Activated CD4-positive, alpha-beta T cell treated with anti-CD3 and anti-CD28 coated beads, Interleukin-2, amount 50 U/mL, for 4 hours (primary cell): ENCODE measurements at regions not wholly inside any gene's neighbourhood (a gene's known extent, or its start where the extent isn't known, plus 50 kb on each side); places are given as distances from the start of the nearest gene placed in this dataset.
"Not testable (repeated sequence)": the region's sequence is repeated elsewhere in the genome, so short reads cannot be mapped to it uniquely, and the experiment has no call there.

Experiments used
- DNase-seq, 2 experiments: peaks; one replicate each; pipeline ENCODE4 v3.0.0-alpha.2; 2020

GRCh38 chr10:29783201-29783947, 148.6 kb upstream of the SVIL start:
- DNase-seq: no peak

- no peak for DNase-seq
Measured at GRCh38 chr10:29780639-29781038, 145.9 kb upstream of the SVIL start.

GRCh38 chr10:29780096-29780495, 145.3 kb upstream of the SVIL start:
- DNase-seq: no peak

DNA sequence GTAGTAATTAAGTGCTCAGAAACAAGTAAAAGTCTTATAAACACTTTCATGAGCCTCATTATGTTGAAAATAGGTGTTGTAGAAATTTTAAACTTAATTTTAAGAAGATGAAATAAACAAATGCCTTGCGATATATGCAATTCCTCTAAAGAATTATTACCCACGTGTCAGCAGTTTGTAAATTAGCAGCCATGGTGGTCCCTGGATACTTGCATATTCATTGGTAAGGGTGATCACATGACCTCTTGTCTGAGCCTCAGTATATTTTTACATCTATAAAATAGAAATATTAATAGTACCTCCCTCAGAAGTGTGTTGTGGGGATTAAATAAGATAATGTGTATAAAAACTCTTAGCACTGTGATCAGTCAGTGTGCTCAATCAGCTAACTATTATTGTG, 141.5 kb upstream of the SVIL start:
- DNase-seq: no peak

GRCh38 chr10:29774475-29774874, 139.7 kb upstream of the SVIL start:
- DNase-seq: no peak

DNA sequence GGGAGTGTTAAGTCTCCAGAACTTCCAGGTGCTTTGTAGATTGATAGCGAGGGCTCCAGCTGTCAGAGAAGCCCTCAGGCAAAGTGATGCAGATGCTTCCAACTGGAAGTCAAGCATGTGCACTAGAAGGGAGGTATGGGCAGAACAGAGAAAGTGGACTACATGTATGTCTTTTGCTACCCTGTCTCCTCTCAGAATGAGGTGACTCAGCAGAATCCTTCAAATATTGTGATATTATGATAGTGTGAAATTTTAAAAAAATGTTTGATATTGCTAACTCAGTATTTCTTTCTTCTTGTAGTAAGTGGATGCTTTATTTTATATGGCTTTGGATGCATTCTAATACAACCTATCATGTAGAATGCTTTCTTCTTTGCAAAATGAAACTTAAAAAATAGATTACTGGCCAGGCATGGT, 138.9 kb upstream of the SVIL start:
- no peak for DNase-seq

DNA sequence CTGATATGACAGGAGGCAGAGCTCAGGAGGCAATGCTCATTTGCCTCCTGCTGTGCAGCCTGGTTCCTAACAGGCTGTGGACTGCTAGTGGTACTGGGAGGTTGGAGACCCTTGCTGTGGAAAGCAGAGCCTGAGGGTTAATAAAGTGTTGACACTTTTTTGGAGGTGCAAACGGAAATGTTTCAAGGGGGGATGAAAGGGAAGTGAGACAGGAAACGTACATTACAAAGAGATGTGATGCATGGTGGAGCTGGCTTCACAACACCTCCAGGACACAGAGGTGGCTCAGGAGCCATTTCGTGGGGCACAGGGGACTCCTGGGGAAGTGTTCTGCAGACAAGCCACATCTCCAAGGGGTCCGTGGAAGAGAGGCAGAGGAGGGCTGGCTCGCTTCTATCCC, 137.6 kb upstream of the SVIL start:
- DNase-seq: no peak

DNA sequence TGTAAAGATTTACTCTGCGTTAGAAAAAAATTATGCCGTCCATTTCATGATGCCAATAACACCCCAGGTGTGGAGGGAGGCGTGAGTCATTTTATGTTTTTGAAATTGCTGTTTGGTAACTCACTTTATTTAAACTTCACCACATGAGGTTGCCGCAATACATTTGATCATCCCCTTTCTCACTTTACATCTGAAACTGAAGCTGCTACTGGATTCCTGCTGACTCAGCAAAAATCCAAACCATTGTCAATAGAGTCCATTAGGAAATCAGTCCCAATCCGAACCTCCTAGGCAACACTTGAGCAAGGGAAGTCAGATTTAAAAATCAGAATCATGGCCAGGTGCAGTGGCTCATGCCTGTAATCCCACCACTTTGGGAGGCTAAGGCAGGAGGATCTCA, 136.6 kb upstream of the SVIL start:
- DNase-seq: no peak

GRCh38 chr10:29769277-29769676, 134.5 kb upstream of the SVIL start:
- not testable (repeated sequence) for DNase-seq

DNA sequence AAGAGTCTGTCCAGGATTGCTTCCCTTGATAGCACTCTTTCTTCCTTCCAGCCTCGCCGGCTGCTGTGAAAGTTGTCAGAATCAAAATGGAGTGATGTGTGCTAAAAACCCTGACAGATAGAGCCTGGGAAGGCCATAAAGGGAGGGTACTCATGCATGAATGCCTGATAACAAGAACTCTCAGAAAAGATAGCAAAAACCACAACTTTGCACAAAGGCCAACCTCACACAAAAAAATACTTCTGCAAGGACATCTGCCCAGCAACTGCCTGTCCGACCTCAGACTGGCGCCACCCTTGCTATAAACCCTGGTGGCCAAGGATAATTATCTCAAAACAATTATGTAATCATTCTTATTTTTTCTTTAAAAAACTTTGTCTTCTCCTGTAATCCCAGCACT, 133.2 kb upstream of the SVIL start:
- no peak for DNase-seq

GRCh38 chr10:29766753-29767152, 132.0 kb upstream of the SVIL start:
- DNase-seq: no peak

DNA sequence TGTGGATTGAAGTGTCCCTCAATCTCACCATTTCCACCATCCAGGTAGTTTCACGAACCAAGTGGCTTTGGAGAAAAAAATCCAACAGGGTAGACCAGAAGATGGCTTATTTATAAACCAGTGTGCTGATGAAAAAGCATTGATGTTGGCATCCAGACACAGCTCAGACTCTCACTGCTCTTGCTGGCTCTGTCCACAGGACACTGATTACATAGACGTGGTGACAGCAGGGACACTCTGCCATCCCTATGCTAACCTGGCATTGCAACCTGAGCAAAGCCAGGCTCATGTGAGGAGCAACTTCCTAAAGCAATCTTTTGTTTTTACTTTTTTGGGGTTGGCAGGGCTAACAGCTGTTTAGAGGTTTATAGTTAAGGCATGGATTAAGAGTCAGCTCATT, 130.6 kb upstream of the SVIL start:
- DNase-seq: no peak

DNA sequence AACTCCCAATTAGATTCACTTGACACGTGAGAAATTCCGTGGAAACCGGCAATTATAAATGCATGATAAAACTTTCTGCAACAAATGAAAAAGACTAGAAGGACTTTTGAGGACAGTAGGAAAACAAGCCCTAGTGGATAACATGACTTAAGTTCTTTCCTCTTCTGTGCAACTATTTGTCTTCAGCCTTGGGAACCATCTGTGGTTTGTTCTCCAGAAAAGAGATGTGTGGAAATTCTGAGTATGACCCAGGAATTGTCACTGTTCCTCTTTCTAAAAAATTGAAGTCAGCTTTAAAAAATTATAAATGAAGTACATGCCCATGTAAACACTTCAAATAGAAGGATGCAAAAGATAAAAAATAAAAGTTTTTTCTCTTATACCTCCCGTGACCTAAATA, 128.6 kb upstream of the SVIL start:
- DNase-seq: no peak

DNA sequence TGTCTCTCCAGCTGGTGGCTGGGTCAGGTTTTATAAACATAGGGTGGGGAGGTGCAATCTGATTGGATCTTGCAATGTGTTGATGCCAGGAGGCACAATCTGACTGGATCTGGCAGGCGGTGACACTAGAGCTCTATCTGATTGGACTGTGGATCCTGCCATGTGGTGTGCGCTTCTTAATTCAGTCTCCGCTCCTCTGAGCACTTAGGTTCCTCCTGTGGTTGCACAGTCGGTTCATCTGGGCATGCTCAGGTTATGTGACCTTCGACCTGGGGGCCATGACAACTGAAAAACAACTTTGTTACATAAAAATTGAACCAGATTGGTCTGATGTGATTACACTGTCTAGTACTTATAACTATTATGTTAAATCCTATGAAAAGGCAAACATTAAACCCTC, 127.1 kb upstream of the SVIL start:
- DNase-seq: no peak

GRCh38 chr10:29760138-29760900, 125.5 kb upstream of the SVIL start:
- no peak for DNase-seq

GRCh38 chr10:29757551-29758297, 123.0 kb upstream of the SVIL start:
- DNase-seq: no peak

DNA sequence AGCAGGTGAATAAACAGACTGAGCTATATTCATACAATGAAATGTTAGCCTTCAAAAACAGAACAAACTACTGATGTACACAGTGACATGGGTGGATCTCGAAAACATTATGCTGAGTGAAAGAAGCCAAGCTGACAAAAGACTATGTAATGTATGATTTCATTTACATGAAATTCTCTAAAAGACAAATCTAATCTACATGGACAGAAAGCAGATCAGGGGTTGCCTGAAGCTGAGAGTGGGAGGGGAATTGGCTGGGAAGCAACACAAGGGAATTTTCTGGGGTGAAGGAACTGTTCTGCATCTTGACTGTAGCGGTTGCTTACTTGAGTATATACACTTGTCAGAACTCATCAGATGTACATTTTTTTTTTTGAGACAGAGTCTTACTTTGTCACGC, 121.7 kb upstream of the SVIL start:
- no peak for DNase-seq

- DNase-seq: no peak
Measured at GRCh38 chr10:29753283-29753682, 118.5 kb upstream of the SVIL start.

DNA sequence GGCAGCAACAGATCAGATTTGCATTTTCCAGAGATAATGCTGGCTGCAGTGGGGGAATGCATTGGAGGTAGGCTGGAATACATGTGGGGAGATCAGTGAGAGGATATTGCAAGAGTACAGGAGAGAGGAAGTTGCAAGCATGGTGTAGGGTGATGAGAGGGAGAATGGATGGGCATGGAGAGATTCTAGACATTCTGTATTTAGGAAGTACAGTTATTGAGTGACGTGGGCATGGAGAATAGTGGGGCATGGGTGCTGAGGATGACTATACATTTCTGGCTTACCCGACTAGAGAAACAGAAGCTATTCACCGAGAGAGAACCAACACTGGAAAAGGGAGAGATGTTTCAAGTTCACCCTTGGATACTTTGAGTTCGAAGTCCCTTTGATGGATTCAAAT, 116.9 kb upstream of the SVIL start:
- no peak for DNase-seq

DNA sequence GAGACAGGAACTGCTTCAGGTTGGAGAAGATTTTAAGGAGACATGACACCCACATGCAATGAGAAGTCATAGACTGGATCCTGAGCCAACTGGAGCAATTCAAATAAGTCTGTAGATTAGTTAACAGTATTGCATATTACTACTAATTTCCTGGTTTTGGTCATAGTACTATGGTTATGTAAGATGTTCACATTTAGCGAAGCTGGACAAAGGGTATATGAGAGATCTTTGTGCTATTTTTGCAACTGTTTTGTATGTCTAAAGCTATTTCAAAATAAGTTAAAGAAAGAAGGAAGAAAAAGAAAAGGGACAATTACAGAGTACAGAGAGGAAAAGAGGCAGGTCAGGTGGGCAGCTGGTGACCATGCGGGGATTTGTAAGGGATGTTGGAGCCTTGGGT, 116.5 kb upstream of the SVIL start:
- DNase-seq: no peak

DNA sequence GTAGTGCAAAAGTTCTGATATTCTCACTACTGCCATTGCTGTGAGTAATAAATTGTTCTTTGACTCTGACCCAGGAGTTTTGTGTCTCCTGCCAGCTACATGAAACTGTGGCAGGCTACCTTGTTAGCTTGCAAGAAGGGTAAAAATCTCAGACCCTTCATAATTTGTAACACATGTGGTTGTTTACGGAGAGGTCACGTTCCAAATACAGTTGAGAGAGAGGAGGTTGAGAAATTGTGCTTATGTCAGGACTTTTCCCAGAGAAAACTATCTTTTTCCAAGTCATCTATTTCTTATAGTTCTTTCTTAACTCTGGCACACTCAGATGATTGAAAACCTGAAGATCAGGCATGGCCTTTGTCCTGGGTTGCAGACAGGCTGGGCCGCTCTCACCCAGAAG, 114.4 kb upstream of the SVIL start:
- DNase-seq: no peak

GRCh38 chr10:29748109-29748650, 113.4 kb upstream of the SVIL start:
- DNase-seq: no peak

DNA sequence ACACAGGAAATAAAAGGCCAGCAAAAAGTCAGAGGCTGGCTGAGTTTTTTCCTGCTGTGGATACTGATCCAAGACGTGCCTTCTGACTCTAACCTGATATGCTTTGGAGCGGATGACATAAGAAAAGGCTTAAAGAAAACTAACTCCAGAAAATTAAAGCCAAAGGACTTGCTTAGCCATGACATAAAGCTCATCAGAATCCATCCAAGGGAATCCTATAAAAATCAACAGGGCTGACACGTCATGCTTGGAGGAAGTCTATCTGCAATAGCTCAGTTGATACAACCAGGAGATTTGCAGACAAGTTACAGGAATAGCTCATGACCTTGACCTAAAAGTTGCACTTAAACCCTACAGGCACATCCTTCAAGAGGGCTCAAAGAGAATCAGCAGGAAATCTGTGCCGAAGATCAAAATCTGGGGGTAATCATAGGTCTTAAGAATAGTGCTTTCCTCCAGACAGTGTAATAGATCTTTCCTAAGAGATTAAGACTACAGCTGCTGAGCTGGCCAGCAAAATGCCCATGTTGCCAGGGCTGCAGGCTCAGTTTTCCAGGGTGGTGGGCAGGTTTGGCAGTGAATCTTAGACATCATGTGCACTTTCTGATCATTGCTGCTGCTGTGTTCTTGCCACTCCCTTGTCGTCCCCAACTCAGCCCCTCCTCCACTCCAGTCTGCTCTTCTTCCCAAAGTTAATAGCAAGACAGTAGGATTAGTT, 111.5 kb upstream of the SVIL start:
- DNase-seq: no peak
